ENCODE measurements at regions not wholly inside any gene's neighbourhood (a gene's known extent, or its start where the extent isn't known, plus 50 kb on each side); places are given as distances from the start of the nearest gene placed in this dataset.

DNA sequence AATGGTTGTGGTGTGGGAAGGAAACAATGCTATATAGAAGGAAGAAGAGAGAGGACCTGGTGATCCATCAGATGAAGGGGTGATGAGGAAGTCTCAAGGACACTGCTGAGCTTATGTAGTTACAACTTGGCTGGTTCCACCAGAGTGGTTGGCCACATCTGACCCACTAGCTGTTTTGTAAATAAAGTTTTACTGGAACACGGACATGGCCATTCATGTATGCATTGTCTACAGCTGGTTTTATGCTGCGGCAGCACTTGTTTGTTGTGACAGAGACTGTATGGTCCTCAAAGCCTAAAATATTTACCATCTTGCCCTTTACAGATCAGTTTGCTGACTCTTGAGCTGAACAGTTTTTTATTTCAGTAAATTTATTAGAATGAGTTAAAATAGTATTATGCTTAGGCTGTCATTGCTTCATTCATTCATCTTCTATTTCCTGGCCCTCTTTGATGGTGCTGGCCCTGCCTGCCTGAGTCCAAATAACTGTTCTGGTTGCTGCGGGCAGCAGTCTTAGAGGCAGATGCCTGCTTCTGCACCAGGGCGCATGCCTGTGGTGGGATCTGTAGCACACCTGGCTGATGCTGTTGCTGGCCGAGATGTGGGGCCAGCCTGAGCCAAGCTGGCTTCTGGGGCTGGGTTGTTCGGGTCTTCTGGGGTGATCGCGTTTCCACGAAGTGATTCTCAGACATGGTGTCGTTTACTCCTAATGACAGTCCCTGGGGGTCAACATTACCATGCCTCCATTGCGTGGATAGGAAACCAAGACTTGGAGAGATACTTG lies 61.4 kb upstream of the WNT4 start:
- DNase-seq (ENCODE audit: low spot score in 2 of 2, unreplicated experiment in 2 of 2) = no peak
- Mint-ChIP-seq H3K4me1 (peaks cover 32% of the 10 kb centered on the region), H3K9me3 (peaks cover 10% of the 10 kb centered on the region), H3K27me3 (ENCODE audit: low read depth) (peaks cover 25% of the 10 kb centered on the region), H3K27ac (no peak overlapping the region), H3K4me3 (no peak overlapping the region), H3K36me3 (no peaks in the 10 kb centered on the region)
- TF ChIP-seq, protein P1, sequence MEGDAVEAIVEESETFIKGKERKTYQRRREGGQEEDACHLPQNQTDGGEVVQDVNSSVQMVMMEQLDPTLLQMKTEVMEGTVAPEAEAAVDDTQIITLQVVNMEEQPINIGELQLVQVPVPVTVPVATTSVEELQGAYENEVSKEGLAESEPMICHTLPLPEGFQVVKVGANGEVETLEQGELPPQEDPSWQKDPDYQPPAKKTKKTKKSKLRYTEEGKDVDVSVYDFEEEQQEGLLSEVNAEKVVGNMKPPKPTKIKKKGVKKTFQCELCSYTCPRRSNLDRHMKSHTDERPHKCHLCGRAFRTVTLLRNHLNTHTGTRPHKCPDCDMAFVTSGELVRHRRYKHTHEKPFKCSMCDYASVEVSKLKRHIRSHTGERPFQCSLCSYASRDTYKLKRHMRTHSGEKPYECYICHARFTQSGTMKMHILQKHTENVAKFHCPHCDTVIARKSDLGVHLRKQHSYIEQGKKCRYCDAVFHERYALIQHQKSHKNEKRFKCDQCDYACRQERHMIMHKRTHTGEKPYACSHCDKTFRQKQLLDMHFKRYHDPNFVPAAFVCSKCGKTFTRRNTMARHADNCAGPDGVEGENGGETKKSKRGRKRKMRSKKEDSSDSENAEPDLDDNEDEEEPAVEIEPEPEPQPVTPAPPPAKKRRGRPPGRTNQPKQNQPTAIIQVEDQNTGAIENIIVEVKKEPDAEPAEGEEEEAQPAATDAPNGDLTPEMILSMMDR (IDR thresholded peaks at IDR 0.05; ENCODE audit: unreplicated experiment) = no peak

DNA sequence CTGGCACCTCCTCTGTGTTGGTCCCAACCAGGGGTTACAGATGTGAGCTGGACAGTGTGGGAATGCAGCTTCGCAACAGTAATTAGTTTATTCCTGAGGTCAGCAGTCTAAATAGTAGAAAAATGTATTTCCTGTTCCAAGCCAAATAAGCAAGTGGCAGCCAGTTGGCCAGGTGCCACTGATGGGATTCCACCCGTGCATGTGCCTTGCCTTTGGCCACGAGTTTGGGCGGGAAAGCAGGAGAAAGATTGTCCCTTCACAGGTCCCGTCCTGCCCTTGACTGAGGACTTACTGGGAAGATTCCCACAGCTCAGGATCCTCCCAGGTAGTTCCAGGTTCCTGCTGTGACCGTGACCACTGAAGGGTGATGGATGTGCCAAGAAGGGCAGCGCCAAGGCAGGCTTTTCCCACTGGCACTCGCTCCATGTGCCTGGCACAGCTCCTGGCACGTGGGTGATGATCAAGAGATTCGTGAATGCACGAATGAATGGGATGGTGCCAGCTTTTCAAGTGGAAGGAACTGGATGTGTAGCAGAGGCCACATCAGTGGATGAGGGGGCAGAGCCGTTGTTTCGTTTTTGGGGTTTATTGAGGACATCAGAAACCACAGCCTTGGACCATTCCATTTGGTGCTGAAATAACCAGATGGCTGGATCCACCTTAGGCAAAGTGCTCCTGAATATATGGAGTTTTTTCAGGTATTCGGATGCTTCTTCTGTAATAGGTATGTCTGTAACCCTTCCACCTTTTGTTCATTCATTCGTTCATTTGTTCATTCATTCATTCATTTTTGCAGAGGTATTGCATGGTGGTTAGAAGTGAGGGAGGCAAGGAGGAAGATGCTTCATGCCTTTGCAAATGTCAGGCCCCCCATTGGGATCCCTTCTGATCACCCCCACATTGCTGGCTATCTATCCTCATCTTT lies 62.4 kb upstream of the WNT4 start:
- H3K36me3 Mint-ChIP-seq = no peaks in the 10 kb centered on the region
- no peak for DNase-seq (ENCODE audit: low spot score in 2 of 2, unreplicated experiment in 2 of 2)
- H3K27me3 Mint-ChIP-seq (ENCODE audit: low read depth) = peaks cover 29% of the 10 kb centered on the region
- H3K4me3 Mint-ChIP-seq = no peak overlapping the region
- peaks cover 36% of the 10 kb centered on the region for H3K4me1 Mint-ChIP-seq
- no peak overlapping the region for H3K27ac Mint-ChIP-seq
- H3K9me3 Mint-ChIP-seq = peaks cover 4% of the 10 kb centered on the region
- TF ChIP-seq, protein P1 (IDR thresholded peaks at IDR 0.05; ENCODE audit: unreplicated experiment) = no peak

- Mint-ChIP-seq H3K36me3 (no peaks in the 10 kb centered on the region), H3K27ac (no peak overlapping the region), H3K4me3 (no peak overlapping the region), H3K9me3 (no peaks in the 10 kb centered on the region), H3K4me1 (peaks cover 40% of the 10 kb centered on the region), H3K27me3 (ENCODE audit: low read depth) (peaks cover 37% of the 10 kb centered on the region)
- no peak for DNase-seq (ENCODE audit: low spot score in 2 of 2, unreplicated experiment in 2 of 2)
- TF ChIP-seq, protein P1 (IDR thresholded peaks at IDR 0.05; ENCODE audit: unreplicated experiment) = no peak
Observed at GRCh38 chr1:22206551-22207125, 63.7 kb upstream of the WNT4 start.

- Mint-ChIP-seq H3K4me1 (peaks cover 42% of the 10 kb centered on the region), H3K4me3 (no peak overlapping the region), H3K27ac (no peak overlapping the region), H3K9me3 (no peaks in the 10 kb centered on the region), H3K27me3 (ENCODE audit: low read depth) (peaks cover 44% of the 10 kb centered on the region), H3K36me3 (no peaks in the 10 kb centered on the region)
- TF ChIP-seq, protein P1 (IDR thresholded peaks at IDR 0.05; ENCODE audit: unreplicated experiment) = no peak
- no peak for DNase-seq (ENCODE audit: low spot score in 2 of 2, unreplicated experiment in 2 of 2)
Observed at GRCh38 chr1:22207511-22208267, 64.8 kb upstream of the WNT4 start.

GRCh38 chr1:22208268-22208972 lies 65.5 kb upstream of the WNT4 start:
- Mint-ChIP-seq H3K27ac (no peak overlapping the region), H3K4me1 (peaks cover 43% of the 10 kb centered on the region), H3K9me3 (no peaks in the 10 kb centered on the region), H3K4me3 (no peak overlapping the region), H3K27me3 (ENCODE audit: low read depth) (peaks cover 47% of the 10 kb centered on the region), H3K36me3 (no peaks in the 10 kb centered on the region)
- TF ChIP-seq, protein P1 (IDR thresholded peaks at IDR 0.05; ENCODE audit: unreplicated experiment) = no peak
- DNase-seq (ENCODE audit: low spot score in 2 of 2, unreplicated experiment in 2 of 2) = no peak

Measured in mesothelial cell of epicardium (in vitro differentiated cells).